ENCODE measurements at regions not wholly inside any gene's neighbourhood (a gene's known extent, or its start where the extent isn't known, plus 50 kb on each side); places are given as distances from the start of the nearest gene placed in this dataset.

- TF ChIP-seq POLR2AphosphoS5 (IDR thresholded peaks at IDR 0.05; ENCODE audit: borderline replicate concordance, low read depth, low read length) = no peak
- TF ChIP-seq EZH2 (IDR thresholded peaks at IDR 0.05) = no peak
- TF ChIP-seq FOXP2 (optimal IDR thresholded peaks at IDR 0.05; ENCODE audit: control extremely low read depth, extremely low read length, insufficient read depth) = no peak
Observed at GRCh38 chr18:46299465-46300008, 195.4 kb downstream of the HAUS1 start.
